Testis (tissue), 2 donors: ENCODE measurements at regions not wholly inside any gene's neighbourhood (a gene's known extent, or its start where the extent isn't known, plus 50 kb on each side); places are given as distances from the start of the nearest gene placed in this dataset.
"Not testable (repeated sequence)": the region's sequence is repeated elsewhere in the genome, so short reads cannot be mapped to it uniquely, and the experiment has no call there.

Experiments
- DNase-seq: peaks from one replicate; pipeline ENCODE4 v3.0.0-alpha.2; 2019
- H3K27ac ChIP-seq, 2 donors: fragments of 200-600 bp; sonication (generic); one replicate each; pipeline ENCODE4 v1.5.1; 2019
- H3K27me3 ChIP-seq: fragments of 200-600 bp; sonication (generic); one replicate; pipeline ENCODE4 v1.5.1; 2019
- H3K36me3 ChIP-seq: fragments of 200-600 bp; sonication (generic); one replicate; pipeline ENCODE4 v1.5.1; 2017; ENCODE audit warnings: low read depth; ENCODE audit errors: missing control alignments
- H3K4me1 ChIP-seq: fragments of 200-600 bp; sonication (generic); one replicate; pipeline ENCODE4 v1.5.1; 2019
- H3K4me3 ChIP-seq, 2 donors: fragments of 200-600 bp; sonication (generic); one replicate each; pipeline ENCODE4 v1.5.1; 2017 to 2019
- H3K9me3 ChIP-seq: fragments of 200-600 bp; sonication (generic); one replicate; pipeline ENCODE4 v1.5.1; 2017
- POLR2A ChIP-seq: fragments of 450-650 bp; IDR thresholded peaks from one replicate; pipeline ENCODE4 v1.6.1; 2017; ENCODE audit warnings: antibody characterized with exemption, mild to moderate bottlenecking, moderate library complexity
- WGBS, 2 donors: methylation state at CpG; one replicate each; pipeline ENCODE4 v1.1.5; 2018; 5-methylcytosine and 5-hydroxymethylcytosine counted together
- intact Hi-C: fragments of 100-400 bp; cut with DNase I; formaldehyde crosslinking; loops from one replicate; pipeline ENCODE4 v1.15.1; 2023; ENCODE audit warnings: low total_unique reads
- TF ChIP-seq, protein P1 (sequence below), 3 experiments: fragments of 450-650 bp in 2 of 3; fragments of 200-600 bp in 1 of 3; sonication (generic) in 1 of 3; IDR thresholded peaks; one replicate each; pipeline ENCODE4 v1.5.1; 2016 to 2019; ENCODE audit warnings: antibody characterized with exemption in 3 of 3, mild to moderate bottlenecking in 2 of 3, moderate library complexity in 1 of 3

GRCh38 chr15:26119322-26119721 is 256.2 kb upstream of the ATP10A start:
- no peak for DNase-seq
- peaks cover 4% of the 10 kb centered on the region for H3K4me1 ChIP-seq
- H3K27me3 ChIP-seq = no peaks in the 10 kb centered on the region
- H3K36me3 ChIP-seq = no peaks in the 10 kb centered on the region
- WGBS, 2 donors = 87% methylated on average over 6 of the region's 6 CpGs
- H3K27ac ChIP-seq = no peak overlapping the region
- H3K4me3 ChIP-seq = no peak overlapping the region
- H3K9me3 ChIP-seq = no peaks in the 10 kb centered on the region
- intact Hi-C loops = no loop called here
- TF ChIP-seq POLR2A = no peak
- TF ChIP-seq, protein P1, sequence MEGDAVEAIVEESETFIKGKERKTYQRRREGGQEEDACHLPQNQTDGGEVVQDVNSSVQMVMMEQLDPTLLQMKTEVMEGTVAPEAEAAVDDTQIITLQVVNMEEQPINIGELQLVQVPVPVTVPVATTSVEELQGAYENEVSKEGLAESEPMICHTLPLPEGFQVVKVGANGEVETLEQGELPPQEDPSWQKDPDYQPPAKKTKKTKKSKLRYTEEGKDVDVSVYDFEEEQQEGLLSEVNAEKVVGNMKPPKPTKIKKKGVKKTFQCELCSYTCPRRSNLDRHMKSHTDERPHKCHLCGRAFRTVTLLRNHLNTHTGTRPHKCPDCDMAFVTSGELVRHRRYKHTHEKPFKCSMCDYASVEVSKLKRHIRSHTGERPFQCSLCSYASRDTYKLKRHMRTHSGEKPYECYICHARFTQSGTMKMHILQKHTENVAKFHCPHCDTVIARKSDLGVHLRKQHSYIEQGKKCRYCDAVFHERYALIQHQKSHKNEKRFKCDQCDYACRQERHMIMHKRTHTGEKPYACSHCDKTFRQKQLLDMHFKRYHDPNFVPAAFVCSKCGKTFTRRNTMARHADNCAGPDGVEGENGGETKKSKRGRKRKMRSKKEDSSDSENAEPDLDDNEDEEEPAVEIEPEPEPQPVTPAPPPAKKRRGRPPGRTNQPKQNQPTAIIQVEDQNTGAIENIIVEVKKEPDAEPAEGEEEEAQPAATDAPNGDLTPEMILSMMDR (IDR thresholded peaks at IDR 0.05) = no peak

DNA sequence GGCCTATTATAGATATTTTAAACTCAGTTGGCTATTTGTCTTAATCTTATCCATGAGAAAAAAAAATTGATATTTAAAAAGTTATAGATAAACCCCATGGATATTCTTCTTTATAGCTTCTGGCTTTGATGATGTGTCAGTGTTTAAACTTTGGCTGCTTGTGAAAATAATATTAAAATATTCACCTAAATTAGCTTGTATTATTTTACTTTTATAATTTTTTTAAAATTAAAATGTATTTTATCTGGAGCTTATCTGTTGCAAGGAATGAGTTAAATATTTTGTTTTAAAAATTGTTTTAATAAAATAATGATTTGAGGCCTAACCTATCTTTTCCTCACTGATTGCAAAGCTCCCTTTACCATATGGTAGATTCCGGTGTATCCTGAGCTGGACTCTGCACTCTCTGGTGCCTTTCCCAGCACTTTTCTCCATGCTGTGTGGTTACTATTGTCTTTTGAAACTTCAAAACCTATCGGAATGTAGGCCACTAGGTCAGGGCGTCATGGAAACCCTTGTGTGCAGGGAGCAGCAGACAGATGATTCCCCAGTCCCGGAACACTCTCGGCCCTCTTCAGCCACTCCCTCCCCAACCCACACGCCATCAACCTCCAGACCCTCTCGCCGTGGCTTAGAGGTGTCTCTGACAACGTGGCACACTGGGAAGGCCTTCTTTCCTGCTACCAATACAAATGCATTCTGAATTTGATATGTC is 252.3 kb upstream of the ATP10A start:
- 38 to 48% methylated on average over 9 of the region's 9 CpGs for WGBS, 2 donors
- Histone ChIP-seq H3K4me3 (no peak overlapping the region), H3K4me1 (peaks cover 4% of the 10 kb centered on the region), H3K9me3 (no peaks in the 10 kb centered on the region), H3K27me3 (no peaks in the 10 kb centered on the region), H3K27ac (no peak overlapping the region), H3K36me3 (no peaks in the 10 kb centered on the region)
- no peak for TF ChIP-seq POLR2A
- TF ChIP-seq, protein P1 (IDR thresholded peaks at IDR 0.05) = no peak
- no peak for DNase-seq
- intact Hi-C loops = no loop called here

DNA sequence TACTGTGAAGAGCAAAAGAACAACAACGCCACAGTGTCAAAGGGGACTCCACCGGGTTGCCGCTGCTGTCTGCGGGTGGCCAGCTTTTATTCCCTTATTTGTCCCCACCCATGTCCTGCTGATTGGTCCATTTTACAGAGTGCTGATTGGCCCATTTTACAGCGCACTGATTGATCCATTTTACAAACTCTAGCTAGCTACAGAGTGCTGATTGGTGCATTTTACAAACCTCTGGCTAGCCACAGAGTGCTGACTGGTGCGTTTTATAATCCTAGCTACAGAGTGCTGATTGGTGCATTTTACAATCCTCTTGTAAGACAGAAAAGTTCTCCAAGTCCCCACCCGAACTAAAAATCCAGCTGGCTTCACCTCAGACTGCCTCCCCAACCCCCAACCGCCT is 251.0 kb upstream of the ATP10A start:
- H3K9me3 ChIP-seq, intact Hi-C loops, H3K27me3 ChIP-seq, H3K36me3 ChIP-seq, H3K4me1 ChIP-seq, H3K27ac ChIP-seq: not testable (repeated sequence)
- peak; percentile 9 for TF ChIP-seq POLR2A
- peak; percentile 59 for DNase-seq
- H3K4me3 ChIP-seq = peak overlapping the region in 1 of 2 donors; percentile 34
- WGBS, 2 donors = 64 to 77% methylated on average over 8 of the region's 8 CpGs

DNA sequence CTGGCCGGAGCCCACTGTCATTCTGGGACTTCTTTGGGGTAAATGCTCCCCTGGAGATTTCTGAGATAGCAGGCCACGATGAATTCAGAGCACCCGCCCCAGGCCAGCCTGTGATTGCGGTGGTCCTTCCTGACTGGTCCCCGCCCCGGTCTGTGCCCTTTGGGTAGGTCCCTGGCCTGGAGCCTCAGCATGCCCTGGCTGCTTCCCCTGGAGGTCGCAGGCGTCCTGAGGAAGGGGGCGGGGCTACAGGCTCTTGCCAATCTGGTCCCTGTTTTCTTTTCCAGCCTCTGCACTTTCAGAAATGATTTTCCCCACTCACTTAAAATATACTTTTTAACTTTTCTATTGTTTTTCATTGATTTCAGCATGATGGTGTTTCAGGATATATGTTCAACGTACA is 250.2 kb upstream of the ATP10A start:
- Histone ChIP-seq H3K9me3 (no peaks in the 10 kb centered on the region), H3K36me3 (no peaks in the 10 kb centered on the region), H3K4me3 (peak overlapping the region in 1 of 2 donors; percentile 34), H3K4me1 (peaks cover 4% of the 10 kb centered on the region), H3K27ac (no peak overlapping the region), H3K27me3 (no peaks in the 10 kb centered on the region)
- intact Hi-C loops = no loop called here
- no peak for DNase-seq
- TF ChIP-seq POLR2A = no peak
- TF ChIP-seq, protein P1 (IDR thresholded peaks at IDR 0.05) = no peak
- WGBS, 2 donors = 54 to 71% methylated on average over 10 of the region's 10 CpGs

- H3K4me3 ChIP-seq = no peak overlapping the region
- H3K27ac ChIP-seq = no peak overlapping the region
- H3K36me3 ChIP-seq = no peaks in the 10 kb centered on the region
- intact Hi-C loops = no loop called here
- TF ChIP-seq, protein P1 (IDR thresholded peaks at IDR 0.05) = no peak
- TF ChIP-seq POLR2A = no peak
- H3K4me1 ChIP-seq = no peaks in the 10 kb centered on the region
- H3K27me3 ChIP-seq = no peaks in the 10 kb centered on the region
- DNase-seq = no peak
- no peaks in the 10 kb centered on the region for H3K9me3 ChIP-seq
- WGBS, 2 donors = 38% methylated on average over 4 of the region's 4 CpGs
These were observed 246.1 kb upstream of the ATP10A start for GRCh38 chr15:26109203-26109602.
